ENCODE measurements at regions not wholly inside any gene's neighbourhood (a gene's known extent, or its start where the extent isn't known, plus 50 kb on each side); places are given as distances from the start of the nearest gene placed in this dataset.

DNA sequence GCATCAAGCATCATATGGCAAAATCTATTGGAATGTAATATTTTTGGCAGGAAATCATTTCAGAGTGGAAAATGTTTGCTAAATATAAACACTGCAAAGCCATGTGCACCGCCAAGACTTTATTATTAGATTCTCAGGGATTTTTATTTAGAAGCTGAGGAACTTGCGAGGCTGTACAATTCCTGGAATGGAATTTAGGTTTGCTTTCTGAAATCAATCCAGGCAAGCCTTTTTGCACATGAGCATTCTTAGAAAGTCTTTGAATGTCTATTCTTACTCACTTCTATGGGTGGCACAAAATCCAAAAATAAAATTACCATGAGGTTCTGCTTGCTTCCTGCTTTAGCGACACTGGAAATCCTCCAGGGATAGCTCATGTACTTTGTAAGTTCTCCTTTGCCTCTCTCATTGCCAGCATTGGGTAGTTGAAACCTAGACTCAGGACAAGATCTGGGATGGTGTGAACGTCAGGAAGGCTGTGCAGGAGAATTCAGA is 71.5 kb upstream of the PALM2AKAP2 start:
- Histone ChIP-seq H2AFZ (ENCODE audit: low read depth, low read length) (no peak overlapping the region), H3K27me3 (ENCODE audit: insufficient read depth, low read length) (no peaks in the 10 kb centered on the region), H3K36me3 (ENCODE audit: insufficient read depth, low read length) (no peaks in the 10 kb centered on the region)

DNA sequence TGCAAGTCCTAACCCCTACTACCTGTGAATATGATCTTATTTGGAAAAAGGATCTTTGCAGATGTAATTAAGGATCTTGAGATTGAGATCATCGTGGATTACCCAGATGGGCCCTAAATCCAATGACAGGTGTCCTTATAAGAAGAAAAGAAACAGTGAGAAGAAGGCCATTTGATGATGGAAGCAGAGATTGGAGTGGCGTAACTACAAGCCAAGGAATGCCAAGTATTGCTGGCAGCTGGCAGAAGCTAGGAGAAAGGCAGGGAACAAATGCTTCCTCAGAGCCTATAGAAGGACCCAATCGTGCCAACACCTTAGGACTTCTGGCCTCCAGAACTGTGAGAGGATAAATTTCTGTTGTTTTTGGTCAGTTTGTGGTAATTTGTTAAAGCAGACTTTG is 70.1 kb upstream of the PALM2AKAP2 start:
- Histone ChIP-seq H3K36me3 (ENCODE audit: insufficient read depth, low read length) (no peaks in the 10 kb centered on the region), H2AFZ (ENCODE audit: low read depth, low read length) (no peak overlapping the region), H3K9me3 (ENCODE audit: low read length) (no peaks in the 10 kb centered on the region), H3K4me1 (ENCODE audit: insufficient read depth, low read length) (no peaks in the 10 kb centered on the region), H3K27me3 (ENCODE audit: insufficient read depth, low read length) (no peaks in the 10 kb centered on the region), H3K4me3 (ENCODE audit: low read length) (no peak overlapping the region)

More for the DNA sequence above, 71.5 kb upstream of the PALM2AKAP2 start:
- Histone ChIP-seq H3K9me3 (ENCODE audit: low read length) (no peaks in the 10 kb centered on the region), H3K4me3 (ENCODE audit: low read length) (no peak overlapping the region), H3K4me1 (ENCODE audit: insufficient read depth, low read length) (no peaks in the 10 kb centered on the region)

DNA sequence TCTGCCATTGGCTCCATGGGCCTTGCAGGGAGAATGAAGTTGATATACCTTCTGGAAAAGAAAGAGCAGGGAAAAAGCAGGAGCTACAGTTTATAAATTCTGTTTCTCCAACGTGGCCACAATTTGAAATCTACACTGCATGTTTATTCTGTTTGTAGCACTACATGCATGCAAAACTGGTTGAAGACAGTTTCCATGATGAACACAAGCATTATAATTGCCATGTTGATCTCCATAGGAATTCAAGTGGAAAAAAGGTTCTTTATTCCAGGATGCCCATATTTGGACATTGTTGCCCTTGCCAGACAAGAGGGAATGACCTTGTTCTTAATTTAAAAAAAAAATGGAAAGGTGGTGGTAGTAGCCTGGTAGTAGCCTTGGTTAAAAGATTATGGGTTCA is 69.2 kb upstream of the PALM2AKAP2 start:
- H2AFZ ChIP-seq (ENCODE audit: low read depth, low read length): no peak overlapping the region
- H3K27me3 ChIP-seq (ENCODE audit: insufficient read depth, low read length): no peaks in the 10 kb centered on the region
- no peaks in the 10 kb centered on the region for H3K36me3 ChIP-seq (ENCODE audit: insufficient read depth, low read length)
- H3K9me3 ChIP-seq (ENCODE audit: low read length): no peaks in the 10 kb centered on the region
- no peaks in the 10 kb centered on the region for H3K4me1 ChIP-seq (ENCODE audit: insufficient read depth, low read length)
- H3K4me3 ChIP-seq (ENCODE audit: low read length): no peak overlapping the region

DNA sequence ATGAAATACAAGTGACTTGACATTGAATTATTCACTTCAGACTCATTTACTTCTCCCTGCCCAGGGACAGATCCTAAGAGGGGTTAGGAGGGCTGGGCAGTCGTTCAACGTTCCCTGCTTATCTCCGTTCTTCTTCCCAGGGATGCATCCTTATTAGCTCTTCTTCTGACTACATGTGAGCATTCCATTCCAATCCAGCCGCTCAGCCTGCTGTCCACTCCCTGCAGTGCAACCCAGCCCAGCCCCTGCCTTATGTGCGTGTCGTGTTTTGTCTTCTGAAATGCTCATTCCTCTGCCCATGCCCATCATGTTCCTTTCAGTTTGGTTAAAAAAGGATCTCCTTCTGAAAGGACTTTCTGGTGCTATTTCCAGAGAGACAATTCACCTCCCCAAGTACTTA is 64.7 kb upstream of the PALM2AKAP2 start:
- H3K36me3 ChIP-seq (ENCODE audit: insufficient read depth, low read length): no peaks in the 10 kb centered on the region
- H3K9me3 ChIP-seq (ENCODE audit: low read length): no peaks in the 10 kb centered on the region
- no peak overlapping the region for H2AFZ ChIP-seq (ENCODE audit: low read depth, low read length)

DNA sequence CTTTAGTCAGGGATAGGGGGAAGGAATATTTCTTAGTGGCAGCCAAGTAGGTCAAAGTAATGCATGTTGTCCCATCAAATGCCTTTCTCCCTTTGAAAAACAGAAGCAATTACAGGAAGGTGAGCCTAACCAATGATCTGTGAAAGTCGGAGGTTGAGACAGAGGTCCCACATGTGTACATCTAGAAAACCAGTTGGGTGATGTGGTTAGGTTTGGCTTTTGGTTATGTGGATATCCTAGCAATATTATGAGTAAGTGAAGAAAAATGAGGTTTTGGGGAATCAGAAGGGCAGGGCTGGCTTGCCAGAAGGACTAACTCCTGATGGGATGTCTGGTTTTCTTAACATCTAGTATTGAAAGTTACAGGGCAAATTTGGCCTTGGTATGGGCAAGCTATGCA is 63.4 kb upstream of the PALM2AKAP2 start:
- H3K27me3 ChIP-seq (ENCODE audit: insufficient read depth, low read length): no peaks in the 10 kb centered on the region
- no peaks in the 10 kb centered on the region for H3K4me1 ChIP-seq (ENCODE audit: insufficient read depth, low read length)
- H3K9me3 ChIP-seq (ENCODE audit: low read length): no peaks in the 10 kb centered on the region
- H3K4me3 ChIP-seq (ENCODE audit: low read length): no peak overlapping the region
- no peak overlapping the region for H2AFZ ChIP-seq (ENCODE audit: low read depth, low read length)
- no peaks in the 10 kb centered on the region for H3K36me3 ChIP-seq (ENCODE audit: insufficient read depth, low read length)

More for the DNA sequence above, 64.7 kb upstream of the PALM2AKAP2 start:
- H3K4me1 ChIP-seq (ENCODE audit: insufficient read depth, low read length): no peaks in the 10 kb centered on the region
- no peaks in the 10 kb centered on the region for H3K27me3 ChIP-seq (ENCODE audit: insufficient read depth, low read length)
- H3K4me3 ChIP-seq (ENCODE audit: low read length): no peak overlapping the region

DNA sequence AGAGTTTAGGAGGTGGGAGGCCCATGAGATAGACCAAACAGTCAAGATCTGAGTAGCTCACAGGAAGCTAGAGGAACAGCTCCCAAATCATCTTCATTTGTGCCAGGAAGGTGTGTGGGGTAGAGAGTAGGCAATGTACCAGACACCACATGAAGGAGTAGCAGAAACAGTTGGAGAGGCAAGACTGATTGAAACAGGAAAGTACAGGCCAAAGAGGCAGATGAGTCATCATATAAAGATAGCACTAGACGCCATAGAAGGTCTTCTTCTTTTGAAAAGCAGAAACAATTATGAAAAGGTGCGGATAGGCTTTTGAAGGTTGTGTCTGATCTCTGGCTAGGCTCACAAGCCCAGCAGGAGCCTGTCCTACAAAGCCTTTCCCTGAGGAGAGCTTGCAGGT is 62.7 kb upstream of the PALM2AKAP2 start:
- Histone ChIP-seq H2AFZ (ENCODE audit: low read depth, low read length) (no peak overlapping the region), H3K27me3 (ENCODE audit: insufficient read depth, low read length) (no peaks in the 10 kb centered on the region), H3K9me3 (ENCODE audit: low read length) (no peaks in the 10 kb centered on the region)

DNA sequence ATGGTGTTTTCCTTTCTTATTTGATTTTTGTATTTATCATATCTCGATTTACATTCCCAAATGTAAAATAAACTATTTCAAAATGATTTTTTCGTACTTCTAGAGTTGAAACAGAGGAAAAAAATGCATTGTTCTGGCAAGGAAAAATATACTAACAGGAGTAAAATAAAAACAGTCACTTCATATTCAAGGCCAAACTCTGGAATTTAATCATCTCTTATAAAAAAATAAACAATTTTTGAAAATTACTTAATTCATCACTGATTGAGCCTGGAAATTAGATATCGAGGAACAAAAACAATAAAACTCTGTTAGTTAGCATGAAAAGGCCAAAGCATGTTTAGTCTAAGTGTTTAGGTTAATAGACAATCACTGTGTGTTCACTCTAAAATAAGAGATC is 61.1 kb upstream of the PALM2AKAP2 start:
- Histone ChIP-seq H3K27me3 (ENCODE audit: insufficient read depth, low read length) (no peaks in the 10 kb centered on the region), H3K36me3 (ENCODE audit: insufficient read depth, low read length) (no peaks in the 10 kb centered on the region), H3K4me1 (ENCODE audit: insufficient read depth, low read length) (no peaks in the 10 kb centered on the region), H2AFZ (ENCODE audit: low read depth, low read length) (no peak overlapping the region), H3K9me3 (ENCODE audit: low read length) (no peaks in the 10 kb centered on the region), H3K4me3 (ENCODE audit: low read length) (no peak overlapping the region)

More for the DNA sequence above, 62.7 kb upstream of the PALM2AKAP2 start:
- Histone ChIP-seq H3K4me1 (ENCODE audit: insufficient read depth, low read length) (no peaks in the 10 kb centered on the region), H3K4me3 (ENCODE audit: low read length) (no peak overlapping the region), H3K36me3 (ENCODE audit: insufficient read depth, low read length) (no peaks in the 10 kb centered on the region)

DNA sequence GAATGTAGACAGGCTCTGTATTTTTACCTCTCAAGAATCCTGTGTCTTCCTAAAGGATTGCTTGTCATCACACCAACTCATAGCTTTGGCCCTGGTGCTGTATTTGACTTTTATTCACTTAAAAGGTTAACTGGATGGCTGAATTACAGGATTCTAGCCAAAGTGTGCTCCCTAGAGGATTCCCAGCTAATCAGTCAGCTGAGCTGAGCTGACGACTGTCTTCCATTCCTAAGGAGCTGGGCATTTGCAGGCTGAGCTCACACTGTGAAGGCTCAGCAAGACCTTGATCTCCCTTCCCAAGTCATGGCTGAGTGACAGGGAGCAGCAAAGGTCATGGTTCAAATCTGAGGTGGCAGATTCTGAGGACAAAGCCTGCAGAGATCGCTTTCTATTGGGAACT is 59.0 kb upstream of the PALM2AKAP2 start:
- Histone ChIP-seq H3K4me3 (ENCODE audit: low read length) (no peak overlapping the region), H3K4me1 (ENCODE audit: insufficient read depth, low read length) (no peaks in the 10 kb centered on the region), H3K36me3 (ENCODE audit: insufficient read depth, low read length) (no peaks in the 10 kb centered on the region), H3K27me3 (ENCODE audit: insufficient read depth, low read length) (no peaks in the 10 kb centered on the region), H2AFZ (ENCODE audit: low read depth, low read length) (no peak overlapping the region), H3K9me3 (ENCODE audit: low read length) (no peaks in the 10 kb centered on the region)

DNA sequence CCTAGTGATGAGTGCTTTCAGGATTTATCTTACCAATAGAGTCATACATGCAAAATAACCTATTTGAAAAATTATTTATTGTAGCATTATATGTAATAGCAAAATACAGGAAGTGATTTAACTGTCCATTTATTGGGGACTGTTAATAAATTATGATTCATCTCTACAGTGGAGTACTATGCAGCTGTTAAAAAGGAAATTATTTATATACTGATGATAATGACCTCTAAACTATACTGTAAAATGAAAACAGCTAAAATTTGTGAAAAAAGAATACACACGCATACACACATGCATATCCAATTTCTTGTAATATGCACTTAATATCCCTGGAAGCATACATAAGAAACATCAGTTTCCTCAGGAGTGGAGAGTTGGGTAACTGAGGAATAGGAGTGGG is 58.0 kb upstream of the PALM2AKAP2 start:
- H3K4me3 ChIP-seq (ENCODE audit: low read length): no peak overlapping the region
- no peaks in the 10 kb centered on the region for H3K36me3 ChIP-seq (ENCODE audit: insufficient read depth, low read length)
- H3K27me3 ChIP-seq (ENCODE audit: insufficient read depth, low read length): no peaks in the 10 kb centered on the region
- H2AFZ ChIP-seq (ENCODE audit: low read depth, low read length): no peak overlapping the region
- H3K9me3 ChIP-seq (ENCODE audit: low read length): no peaks in the 10 kb centered on the region
- no peaks in the 10 kb centered on the region for H3K4me1 ChIP-seq (ENCODE audit: insufficient read depth, low read length)

DNA sequence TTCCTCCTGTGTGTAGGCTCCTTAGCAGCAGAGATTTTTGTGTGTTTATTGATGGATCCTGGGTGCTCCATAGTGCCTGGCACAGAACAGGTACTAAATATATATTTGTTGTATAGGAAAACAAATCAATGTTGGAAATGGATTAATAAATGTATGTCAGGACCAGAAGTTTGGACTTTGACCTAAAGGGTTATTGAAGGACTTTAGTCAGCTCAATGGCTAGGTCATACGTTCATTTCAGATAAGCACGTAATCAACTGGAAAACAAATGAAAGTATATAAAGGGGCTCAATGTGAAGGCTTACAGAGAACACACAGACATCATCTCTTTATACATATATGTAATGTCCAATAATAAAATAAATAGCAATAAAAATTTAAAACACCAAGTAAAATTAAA is 56.2 kb upstream of the PALM2AKAP2 start:
- Histone ChIP-seq H2AFZ (ENCODE audit: low read depth, low read length) (no peak overlapping the region), H3K4me1 (ENCODE audit: insufficient read depth, low read length) (no peaks in the 10 kb centered on the region), H3K9me3 (ENCODE audit: low read length) (no peaks in the 10 kb centered on the region), H3K27me3 (ENCODE audit: insufficient read depth, low read length) (no peaks in the 10 kb centered on the region), H3K4me3 (ENCODE audit: low read length) (no peak overlapping the region), H3K36me3 (ENCODE audit: insufficient read depth, low read length) (no peaks in the 10 kb centered on the region)

DNA sequence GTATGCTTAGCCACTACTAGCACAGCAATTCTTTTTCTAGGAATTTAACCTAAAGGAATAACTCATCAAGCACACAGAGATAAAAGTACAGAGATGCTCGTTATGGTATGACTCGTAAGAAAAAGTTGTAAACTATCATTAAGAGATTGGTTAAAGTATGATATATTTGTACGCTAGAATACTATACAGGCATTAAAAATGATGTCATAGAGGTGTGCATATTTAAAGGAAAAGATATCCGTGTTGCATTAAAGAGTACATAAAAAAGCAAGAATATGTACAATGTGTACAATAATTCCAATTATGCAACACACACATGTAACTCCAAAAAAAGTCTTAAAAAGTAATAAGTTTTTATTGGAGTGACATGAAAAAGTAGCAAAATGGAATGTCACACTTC is 54.5 kb upstream of the PALM2AKAP2 start:
- Histone ChIP-seq H3K9me3 (ENCODE audit: low read length) (no peaks in the 10 kb centered on the region), H2AFZ (ENCODE audit: low read depth, low read length) (no peak overlapping the region), H3K36me3 (ENCODE audit: insufficient read depth, low read length) (no peaks in the 10 kb centered on the region), H3K27me3 (ENCODE audit: insufficient read depth, low read length) (no peaks in the 10 kb centered on the region), H3K4me3 (ENCODE audit: low read length) (no peak overlapping the region), H3K4me1 (ENCODE audit: insufficient read depth, low read length) (no peaks in the 10 kb centered on the region)

DNA sequence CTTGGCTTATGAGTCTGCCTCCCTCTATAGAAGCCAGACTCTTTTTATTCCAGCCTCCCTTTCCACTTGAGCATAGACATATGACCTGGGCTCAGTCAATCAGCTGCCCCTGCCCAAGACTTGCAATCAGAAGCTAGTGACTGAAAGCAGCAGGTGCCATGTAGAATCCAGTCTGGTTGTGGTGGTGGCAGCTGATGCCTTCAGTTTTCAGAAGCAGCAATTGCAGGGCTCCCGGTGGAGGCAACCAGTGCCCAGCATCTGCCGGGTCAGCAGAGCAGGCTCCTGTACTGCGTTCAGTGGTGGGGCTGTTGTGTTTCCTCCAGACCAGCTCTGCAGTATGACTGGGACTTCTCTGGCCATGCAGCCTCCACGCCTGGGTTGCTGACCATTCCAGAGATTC is 53.9 kb upstream of the PALM2AKAP2 start:
- no peaks in the 10 kb centered on the region for H3K27me3 ChIP-seq (ENCODE audit: insufficient read depth, low read length)
- no peaks in the 10 kb centered on the region for H3K9me3 ChIP-seq (ENCODE audit: low read length)
- H3K36me3 ChIP-seq (ENCODE audit: insufficient read depth, low read length): no peaks in the 10 kb centered on the region
- H3K4me1 ChIP-seq (ENCODE audit: insufficient read depth, low read length): no peaks in the 10 kb centered on the region
- H3K4me3 ChIP-seq (ENCODE audit: low read length): no peak overlapping the region
- no peak overlapping the region for H2AFZ ChIP-seq (ENCODE audit: low read depth, low read length)

DNA sequence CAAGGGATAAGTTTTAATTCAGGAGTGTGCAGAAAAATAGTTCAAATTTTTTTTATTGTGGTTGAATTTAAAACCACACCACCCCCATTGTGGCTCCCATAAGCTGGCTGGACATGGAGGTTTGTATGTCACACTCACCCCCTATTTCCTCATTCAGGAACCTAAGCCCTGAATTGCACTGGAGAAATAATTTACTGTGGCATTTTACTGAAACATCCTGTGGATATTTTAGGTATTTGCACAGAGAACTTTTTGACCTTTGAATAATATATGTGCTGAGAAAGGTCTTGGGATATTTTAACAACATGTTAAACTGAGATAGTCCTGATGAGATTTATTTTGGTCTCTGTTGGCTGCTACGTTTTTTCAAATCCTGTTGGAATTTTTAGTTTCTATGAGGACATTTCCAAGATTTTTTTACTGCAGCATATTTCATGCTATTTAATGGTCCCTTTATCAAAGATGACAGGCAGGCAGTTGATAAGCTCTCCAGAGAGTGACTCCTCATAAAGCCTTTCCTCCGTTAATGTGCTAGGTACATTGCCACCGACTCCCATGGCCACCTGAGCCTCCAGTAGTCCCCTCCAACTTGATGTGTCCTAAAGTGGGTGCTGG is 51.2 kb upstream of the PALM2AKAP2 start:
- Histone ChIP-seq H3K9me3 (ENCODE audit: low read length) (no peaks in the 10 kb centered on the region), H2AFZ (ENCODE audit: low read depth, low read length) (no peak overlapping the region), H3K36me3 (ENCODE audit: insufficient read depth, low read length) (no peaks in the 10 kb centered on the region), H3K4me3 (ENCODE audit: low read length) (no peak overlapping the region), H3K27me3 (ENCODE audit: insufficient read depth, low read length) (no peaks in the 10 kb centered on the region), H3K4me1 (ENCODE audit: insufficient read depth, low read length) (no peaks in the 10 kb centered on the region)

DNA sequence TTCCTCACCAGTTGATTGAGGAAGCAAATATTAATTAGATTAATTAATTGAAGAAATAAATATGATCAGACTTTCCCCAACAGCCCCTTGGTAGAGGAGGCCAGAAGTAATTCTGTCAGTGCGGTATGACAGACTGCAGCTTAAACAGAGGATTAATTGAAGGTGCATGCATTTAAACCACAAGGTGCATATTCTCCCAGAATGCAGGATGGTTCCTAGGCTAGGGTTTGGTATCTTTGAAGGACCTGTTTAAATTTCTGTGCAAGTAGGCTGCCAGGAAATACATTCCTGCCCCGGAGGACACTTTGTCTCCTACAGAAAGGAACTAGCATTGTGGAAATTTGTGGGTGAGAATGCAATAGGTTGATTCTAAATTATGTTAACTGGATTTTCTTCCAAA is 50.5 kb upstream of the PALM2AKAP2 start:
- no peaks in the 10 kb centered on the region for H3K4me1 ChIP-seq (ENCODE audit: insufficient read depth, low read length)
- no peak overlapping the region for H2AFZ ChIP-seq (ENCODE audit: low read depth, low read length)
- no peaks in the 10 kb centered on the region for H3K36me3 ChIP-seq (ENCODE audit: insufficient read depth, low read length)
- H3K4me3 ChIP-seq (ENCODE audit: low read length): no peak overlapping the region
- H3K9me3 ChIP-seq (ENCODE audit: low read length): no peaks in the 10 kb centered on the region
- H3K27me3 ChIP-seq (ENCODE audit: insufficient read depth, low read length): no peaks in the 10 kb centered on the region

Measured in neuron (in vitro differentiated cells).